Epithelial cell of esophagus (primary cell): ENCODE measurements at regions not wholly inside any gene's neighbourhood (a gene's known extent, or its start where the extent isn't known, plus 50 kb on each side); places are given as distances from the start of the nearest gene placed in this dataset.
A peak's percentile ranks its signal among the peaks of the same experiment; 100 is the strongest.

ENCODE experiments used
- DNase-seq: peaks from one replicate; pipeline ENCODE4 v3.0.0; 2010; ENCODE audit warnings: low read depth
- H3K4me3 ChIP-seq: 2 replicates; pipeline ENCODE4 v1.5.1; 2011; ENCODE audit warnings: mild to moderate bottlenecking, low read length, control low read depth
- TF ChIP-seq, protein P1 (sequence below): IDR thresholded peaks from 2 replicates; pipeline ENCODE4 v1.5.1; 2011; ENCODE audit warnings: low read depth, mild to moderate bottlenecking, low read length, control low read depth, inconsistent platforms; ENCODE audit not compliant: insufficient read depth; ENCODE audit errors: missing control alignments

DNA sequence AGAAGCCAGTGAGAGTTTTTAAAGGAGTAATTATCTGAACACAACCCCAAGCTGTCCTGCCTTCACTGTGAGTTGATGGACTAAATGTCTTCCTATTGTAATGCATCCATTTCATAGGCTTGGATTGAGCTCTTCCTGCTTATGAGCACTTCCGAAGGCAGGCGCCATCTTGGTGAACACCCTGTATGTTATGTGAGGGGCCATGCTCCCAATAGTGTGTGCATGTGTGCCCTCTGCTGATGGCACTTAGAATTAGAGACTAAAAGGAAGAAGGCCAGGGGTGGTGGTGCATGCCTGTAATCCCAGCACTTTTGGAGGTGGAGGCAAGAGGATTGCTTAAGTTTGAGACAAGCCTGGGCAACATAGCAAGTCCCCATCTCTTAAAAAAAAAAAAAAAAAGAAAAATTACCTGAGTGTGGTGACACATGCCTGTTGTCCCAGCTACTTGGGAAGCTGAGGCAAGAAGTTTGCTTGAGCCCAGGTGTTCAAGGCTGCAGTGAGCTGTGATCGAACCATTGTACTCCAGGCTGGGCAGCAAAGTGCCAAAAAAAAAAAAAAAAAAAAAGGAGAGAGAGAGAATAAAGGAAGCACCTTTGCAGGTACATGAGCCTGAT lies 65.0 kb downstream of the C9orf152 start:
- TF ChIP-seq, protein P1, sequence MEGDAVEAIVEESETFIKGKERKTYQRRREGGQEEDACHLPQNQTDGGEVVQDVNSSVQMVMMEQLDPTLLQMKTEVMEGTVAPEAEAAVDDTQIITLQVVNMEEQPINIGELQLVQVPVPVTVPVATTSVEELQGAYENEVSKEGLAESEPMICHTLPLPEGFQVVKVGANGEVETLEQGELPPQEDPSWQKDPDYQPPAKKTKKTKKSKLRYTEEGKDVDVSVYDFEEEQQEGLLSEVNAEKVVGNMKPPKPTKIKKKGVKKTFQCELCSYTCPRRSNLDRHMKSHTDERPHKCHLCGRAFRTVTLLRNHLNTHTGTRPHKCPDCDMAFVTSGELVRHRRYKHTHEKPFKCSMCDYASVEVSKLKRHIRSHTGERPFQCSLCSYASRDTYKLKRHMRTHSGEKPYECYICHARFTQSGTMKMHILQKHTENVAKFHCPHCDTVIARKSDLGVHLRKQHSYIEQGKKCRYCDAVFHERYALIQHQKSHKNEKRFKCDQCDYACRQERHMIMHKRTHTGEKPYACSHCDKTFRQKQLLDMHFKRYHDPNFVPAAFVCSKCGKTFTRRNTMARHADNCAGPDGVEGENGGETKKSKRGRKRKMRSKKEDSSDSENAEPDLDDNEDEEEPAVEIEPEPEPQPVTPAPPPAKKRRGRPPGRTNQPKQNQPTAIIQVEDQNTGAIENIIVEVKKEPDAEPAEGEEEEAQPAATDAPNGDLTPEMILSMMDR: peak; percentile 11
- no peak for DNase-seq
- no peak overlapping the region for H3K4me3 ChIP-seq

DNA sequence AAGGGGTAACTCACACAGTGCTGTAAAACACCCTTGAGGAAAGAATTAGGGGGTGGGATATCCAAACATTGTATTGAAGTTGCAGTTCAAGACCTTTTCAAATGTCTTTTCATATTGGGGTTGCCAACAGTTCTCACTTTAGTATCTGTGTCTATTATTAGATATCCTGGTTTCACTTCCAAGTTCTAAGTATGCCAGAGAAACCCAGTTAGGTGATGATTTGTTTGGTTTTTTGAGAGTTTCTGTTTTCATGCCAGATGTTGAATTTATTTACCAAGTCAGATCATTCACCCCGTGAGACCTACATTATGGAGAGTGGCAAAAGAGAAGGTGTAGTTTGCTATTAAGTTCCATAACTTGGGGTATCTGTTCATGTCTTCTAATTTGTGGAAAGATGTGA lies 64.5 kb downstream of the C9orf152 start:
- TF ChIP-seq, protein P1: no peak
- no peak for DNase-seq
- H3K4me3 ChIP-seq: no peak overlapping the region

DNA sequence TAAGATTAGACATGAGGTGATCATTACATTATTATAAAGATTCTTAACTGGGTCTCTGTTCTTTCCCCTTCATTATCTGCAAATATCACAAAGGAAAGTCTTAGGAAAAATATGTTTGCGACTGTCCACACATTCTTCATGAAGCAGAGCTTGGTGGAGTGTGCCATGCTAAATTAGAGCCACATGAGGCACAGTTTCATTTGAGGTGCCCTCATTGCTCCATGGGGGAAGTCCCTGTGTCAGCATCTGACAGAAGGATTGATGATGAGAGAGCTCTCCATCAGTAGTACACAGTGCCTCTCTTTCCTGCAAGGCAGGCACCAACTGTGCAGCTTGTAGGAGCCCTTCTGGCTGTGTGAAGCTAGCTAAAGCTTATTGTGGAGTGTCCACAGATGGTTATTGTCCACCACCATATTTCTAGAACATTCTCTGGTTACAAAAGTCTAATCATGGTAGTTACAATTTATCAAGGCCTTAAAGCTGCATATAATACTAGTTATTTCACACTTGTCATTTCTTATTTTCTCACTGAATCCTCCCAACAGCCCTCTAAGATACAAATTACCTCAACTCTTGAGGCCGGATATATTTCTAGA lies 63.9 kb downstream of the C9orf152 start:
- TF ChIP-seq, protein P1: no peak
- no peak overlapping the region for H3K4me3 ChIP-seq
- DNase-seq: no peak

DNA sequence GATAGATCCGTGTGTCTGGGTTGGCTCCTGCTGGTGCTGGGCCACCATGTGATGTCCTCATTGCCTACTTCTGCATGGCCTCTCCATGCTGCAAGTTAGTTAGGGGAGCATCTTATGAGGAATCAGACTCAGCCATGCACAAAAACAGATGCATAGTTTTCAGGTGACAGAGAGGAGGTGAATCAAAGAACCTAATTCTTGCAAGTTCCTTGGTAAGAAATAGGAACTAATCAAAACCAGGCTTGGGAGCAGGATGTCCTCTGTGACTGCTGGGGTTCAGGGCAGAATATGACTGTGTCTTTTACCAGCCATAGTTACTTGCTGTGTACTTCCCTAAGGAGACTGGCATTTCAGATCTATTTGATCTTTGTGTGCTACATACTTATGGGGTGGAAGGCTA lies 61.6 kb downstream of the C9orf152 start:
- H3K4me3 ChIP-seq: no peak overlapping the region
- no peak for DNase-seq
- TF ChIP-seq, protein P1: no peak

DNA sequence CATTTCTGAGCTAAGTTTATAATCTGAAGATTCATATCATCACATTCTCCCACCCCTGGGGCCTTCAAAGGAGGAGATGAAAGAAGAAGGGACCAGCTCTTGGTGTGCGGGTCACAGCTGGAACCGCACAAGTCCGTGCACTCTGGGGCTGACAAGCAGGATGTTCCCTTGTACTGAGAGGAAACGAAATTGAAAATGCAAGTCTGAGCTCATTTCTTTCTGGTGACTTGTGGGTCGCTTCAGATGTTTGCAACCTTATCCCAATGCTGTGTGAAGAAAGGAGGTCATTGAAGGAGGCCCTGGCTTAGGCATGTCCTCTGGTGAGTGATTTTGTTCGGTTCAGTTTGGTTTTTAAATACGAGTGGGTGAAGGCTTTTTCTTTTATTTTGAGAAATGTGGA lies 59.6 kb downstream of the C9orf152 start:
- TF ChIP-seq, protein P1: no peak
- no peak overlapping the region for H3K4me3 ChIP-seq
- DNase-seq: no peak

DNA sequence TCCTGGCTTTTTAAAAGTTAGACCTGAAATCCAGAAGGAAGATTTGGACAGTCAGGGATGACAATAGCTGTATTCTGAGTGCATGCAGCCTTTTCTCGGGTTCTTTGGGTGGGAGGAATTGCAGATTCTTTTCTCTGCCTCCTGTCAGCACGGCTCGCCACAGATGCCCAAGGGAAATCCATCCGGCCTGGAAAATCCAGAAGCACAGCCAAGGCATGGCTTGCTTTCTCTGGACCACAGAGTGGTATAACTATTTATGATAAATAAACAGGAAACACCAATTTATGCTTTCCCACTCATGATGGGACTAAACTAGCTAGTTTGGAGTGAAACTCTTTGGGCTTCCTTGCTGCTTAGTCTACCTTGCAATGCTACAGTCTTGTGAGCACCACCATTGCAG lies 59.1 kb downstream of the C9orf152 start:
- TF ChIP-seq, protein P1: no peak
- no peak overlapping the region for H3K4me3 ChIP-seq
- DNase-seq: no peak
